ENCODE measurements at regions not wholly inside any gene's neighbourhood (a gene's known extent, or its start where the extent isn't known, plus 50 kb on each side); places are given as distances from the start of the nearest gene placed in this dataset.

- TF ChIP-seq, protein P1, sequence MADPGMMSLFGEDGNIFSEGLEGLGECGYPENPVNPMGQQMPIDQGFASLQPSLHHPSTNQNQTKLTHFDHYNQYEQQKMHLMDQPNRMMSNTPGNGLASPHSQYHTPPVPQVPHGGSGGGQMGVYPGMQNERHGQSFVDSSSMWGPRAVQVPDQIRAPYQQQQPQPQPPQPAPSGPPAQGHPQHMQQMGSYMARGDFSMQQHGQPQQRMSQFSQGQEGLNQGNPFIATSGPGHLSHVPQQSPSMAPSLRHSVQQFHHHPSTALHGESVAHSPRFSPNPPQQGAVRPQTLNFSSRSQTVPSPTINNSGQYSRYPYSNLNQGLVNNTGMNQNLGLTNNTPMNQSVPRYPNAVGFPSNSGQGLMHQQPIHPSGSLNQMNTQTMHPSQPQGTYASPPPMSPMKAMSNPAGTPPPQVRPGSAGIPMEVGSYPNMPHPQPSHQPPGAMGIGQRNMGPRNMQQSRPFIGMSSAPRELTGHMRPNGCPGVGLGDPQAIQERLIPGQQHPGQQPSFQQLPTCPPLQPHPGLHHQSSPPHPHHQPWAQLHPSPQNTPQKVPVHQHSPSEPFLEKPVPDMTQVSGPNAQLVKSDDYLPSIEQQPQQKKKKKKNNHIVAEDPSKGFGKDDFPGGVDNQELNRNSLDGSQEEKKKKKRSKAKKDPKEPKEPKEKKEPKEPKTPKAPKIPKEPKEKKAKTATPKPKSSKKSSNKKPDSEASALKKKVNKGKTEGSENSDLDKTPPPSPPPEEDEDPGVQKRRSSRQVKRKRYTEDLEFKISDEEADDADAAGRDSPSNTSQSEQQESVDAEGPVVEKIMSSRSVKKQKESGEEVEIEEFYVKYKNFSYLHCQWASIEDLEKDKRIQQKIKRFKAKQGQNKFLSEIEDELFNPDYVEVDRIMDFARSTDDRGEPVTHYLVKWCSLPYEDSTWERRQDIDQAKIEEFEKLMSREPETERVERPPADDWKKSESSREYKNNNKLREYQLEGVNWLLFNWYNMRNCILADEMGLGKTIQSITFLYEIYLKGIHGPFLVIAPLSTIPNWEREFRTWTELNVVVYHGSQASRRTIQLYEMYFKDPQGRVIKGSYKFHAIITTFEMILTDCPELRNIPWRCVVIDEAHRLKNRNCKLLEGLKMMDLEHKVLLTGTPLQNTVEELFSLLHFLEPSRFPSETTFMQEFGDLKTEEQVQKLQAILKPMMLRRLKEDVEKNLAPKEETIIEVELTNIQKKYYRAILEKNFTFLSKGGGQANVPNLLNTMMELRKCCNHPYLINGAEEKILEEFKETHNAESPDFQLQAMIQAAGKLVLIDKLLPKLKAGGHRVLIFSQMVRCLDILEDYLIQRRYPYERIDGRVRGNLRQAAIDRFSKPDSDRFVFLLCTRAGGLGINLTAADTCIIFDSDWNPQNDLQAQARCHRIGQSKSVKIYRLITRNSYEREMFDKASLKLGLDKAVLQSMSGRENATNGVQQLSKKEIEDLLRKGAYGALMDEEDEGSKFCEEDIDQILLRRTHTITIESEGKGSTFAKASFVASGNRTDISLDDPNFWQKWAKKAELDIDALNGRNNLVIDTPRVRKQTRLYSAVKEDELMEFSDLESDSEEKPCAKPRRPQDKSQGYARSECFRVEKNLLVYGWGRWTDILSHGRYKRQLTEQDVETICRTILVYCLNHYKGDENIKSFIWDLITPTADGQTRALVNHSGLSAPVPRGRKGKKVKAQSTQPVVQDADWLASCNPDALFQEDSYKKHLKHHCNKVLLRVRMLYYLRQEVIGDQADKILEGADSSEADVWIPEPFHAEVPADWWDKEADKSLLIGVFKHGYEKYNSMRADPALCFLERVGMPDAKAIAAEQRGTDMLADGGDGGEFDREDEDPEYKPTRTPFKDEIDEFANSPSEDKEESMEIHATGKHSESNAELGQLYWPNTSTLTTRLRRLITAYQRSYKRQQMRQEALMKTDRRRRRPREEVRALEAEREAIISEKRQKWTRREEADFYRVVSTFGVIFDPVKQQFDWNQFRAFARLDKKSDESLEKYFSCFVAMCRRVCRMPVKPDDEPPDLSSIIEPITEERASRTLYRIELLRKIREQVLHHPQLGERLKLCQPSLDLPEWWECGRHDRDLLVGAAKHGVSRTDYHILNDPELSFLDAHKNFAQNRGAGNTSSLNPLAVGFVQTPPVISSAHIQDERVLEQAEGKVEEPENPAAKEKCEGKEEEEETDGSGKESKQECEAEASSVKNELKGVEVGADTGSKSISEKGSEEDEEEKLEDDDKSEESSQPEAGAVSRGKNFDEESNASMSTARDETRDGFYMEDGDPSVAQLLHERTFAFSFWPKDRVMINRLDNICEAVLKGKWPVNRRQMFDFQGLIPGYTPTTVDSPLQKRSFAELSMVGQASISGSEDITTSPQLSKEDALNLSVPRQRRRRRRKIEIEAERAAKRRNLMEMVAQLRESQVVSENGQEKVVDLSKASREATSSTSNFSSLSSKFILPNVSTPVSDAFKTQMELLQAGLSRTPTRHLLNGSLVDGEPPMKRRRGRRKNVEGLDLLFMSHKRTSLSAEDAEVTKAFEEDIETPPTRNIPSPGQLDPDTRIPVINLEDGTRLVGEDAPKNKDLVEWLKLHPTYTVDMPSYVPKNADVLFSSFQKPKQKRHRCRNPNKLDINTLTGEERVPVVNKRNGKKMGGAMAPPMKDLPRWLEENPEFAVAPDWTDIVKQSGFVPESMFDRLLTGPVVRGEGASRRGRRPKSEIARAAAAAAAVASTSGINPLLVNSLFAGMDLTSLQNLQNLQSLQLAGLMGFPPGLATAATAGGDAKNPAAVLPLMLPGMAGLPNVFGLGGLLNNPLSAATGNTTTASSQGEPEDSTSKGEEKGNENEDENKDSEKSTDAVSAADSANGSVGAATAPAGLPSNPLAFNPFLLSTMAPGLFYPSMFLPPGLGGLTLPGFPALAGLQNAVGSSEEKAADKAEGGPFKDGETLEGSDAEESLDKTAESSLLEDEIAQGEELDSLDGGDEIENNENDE (IDR thresholded peaks at IDR 0.05; ENCODE audit: insufficient replicate concordance, low read length), result no peak
- TF ChIP-seq, protein P2, sequence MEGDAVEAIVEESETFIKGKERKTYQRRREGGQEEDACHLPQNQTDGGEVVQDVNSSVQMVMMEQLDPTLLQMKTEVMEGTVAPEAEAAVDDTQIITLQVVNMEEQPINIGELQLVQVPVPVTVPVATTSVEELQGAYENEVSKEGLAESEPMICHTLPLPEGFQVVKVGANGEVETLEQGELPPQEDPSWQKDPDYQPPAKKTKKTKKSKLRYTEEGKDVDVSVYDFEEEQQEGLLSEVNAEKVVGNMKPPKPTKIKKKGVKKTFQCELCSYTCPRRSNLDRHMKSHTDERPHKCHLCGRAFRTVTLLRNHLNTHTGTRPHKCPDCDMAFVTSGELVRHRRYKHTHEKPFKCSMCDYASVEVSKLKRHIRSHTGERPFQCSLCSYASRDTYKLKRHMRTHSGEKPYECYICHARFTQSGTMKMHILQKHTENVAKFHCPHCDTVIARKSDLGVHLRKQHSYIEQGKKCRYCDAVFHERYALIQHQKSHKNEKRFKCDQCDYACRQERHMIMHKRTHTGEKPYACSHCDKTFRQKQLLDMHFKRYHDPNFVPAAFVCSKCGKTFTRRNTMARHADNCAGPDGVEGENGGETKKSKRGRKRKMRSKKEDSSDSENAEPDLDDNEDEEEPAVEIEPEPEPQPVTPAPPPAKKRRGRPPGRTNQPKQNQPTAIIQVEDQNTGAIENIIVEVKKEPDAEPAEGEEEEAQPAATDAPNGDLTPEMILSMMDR (IDR thresholded peaks at IDR 0.05; ENCODE audit: control extremely low read depth in 1 of 3, insufficient read depth in 1 of 3, low read depth in 1 of 3, low read length in 3 of 3), result no peak
- TF ChIP-seq SP1 (IDR thresholded peaks at IDR 0.05; ENCODE audit: low read depth, low read length) (no peak), JUND (IDR thresholded peaks at IDR 0.05; ENCODE audit: low read length) (no peak), SIRT6 (IDR thresholded peaks at IDR 0.05; ENCODE audit: low read length) (no peak)
These were observed 580.4 kb upstream of the FAM98A start (continued) for GRCh38 chr2:34179511-34179910.

Data from H1 (cell line).